H1 (cell line): ENCODE measurements at regions not wholly inside any gene's neighbourhood (a gene's known extent, or its start where the extent isn't known, plus 50 kb on each side); places are given as distances from the start of the nearest gene placed in this dataset.

Source experiments
- CTCF ChIA-PET: fragments of 300-600 bp; sonication (Branson Sonifier 250); formaldehyde crosslinking; loops from one replicate; lab custom pipeline; 2021; ENCODE audit not compliant: partially characterized antibody; lab: Charles Lee
- POLR2A ChIA-PET: fragments of 300-600 bp; sonication (Branson Sonifier 250); formaldehyde crosslinking; loops from one replicate; lab custom pipeline; 2021; ENCODE audit warnings: inconsistent platforms; ENCODE audit not compliant: partially characterized antibody; lab: Charles Lee
- DNase-seq, 2 experiments: peaks; one replicate each; pipeline versions ENCODE4 v3.0.0 to v3.0.0-alpha.2; 2010 to 2022; ENCODE audit warnings: low spot score in 2 of 2, low read depth in 1 of 2, mixed read lengths in 1 of 2
- FAIRE-seq: peaks from 2 replicates; lab custom pipeline; 2011; peaks lifted over from hg19 to GRCh38; lab: Jason Lieb, UNC
- H2AFZ ChIP-seq: 2 replicates; pipeline ENCODE4 v1.8.1; 2012; ENCODE audit warnings: low read length, inconsistent platforms
- H2AK5ac ChIP-seq: 2 replicates; pipeline ENCODE4 v1.6.1; 2013; ENCODE audit warnings: low read depth, low read length
- H2BK120ac ChIP-seq: replicated peaks from 2 replicates; pipeline ENCODE3; 2013; ENCODE audit warnings: low read depth, low read length, inconsistent platforms
- H2BK12ac ChIP-seq: 2 replicates; pipeline ENCODE4 v1.6.1; 2013; ENCODE audit warnings: low read depth, low read length
- H2BK15ac ChIP-seq: 2 replicates; pipeline ENCODE4 v1.6.1; 2013; ENCODE audit warnings: low read length
- H2BK20ac ChIP-seq: 2 replicates; pipeline ENCODE4 v1.6.1; 2013; ENCODE audit warnings: low read length
- H2BK5ac ChIP-seq: 2 replicates; pipeline ENCODE4 v1.6.1; 2013; ENCODE audit warnings: low read depth, low read length
- H3K14ac ChIP-seq: 2 replicates; pipeline ENCODE4 v1.6.1; 2013; ENCODE audit warnings: inconsistent platforms; ENCODE audit not compliant: insufficient read length
- H3K18ac ChIP-seq: 2 replicates; pipeline ENCODE4 v1.6.1; 2013; ENCODE audit warnings: low read length; ENCODE audit errors: extremely low read depth
- H3K23ac ChIP-seq: 2 replicates; pipeline ENCODE4 v1.6.1; 2013; ENCODE audit warnings: inconsistent platforms; ENCODE audit not compliant: insufficient read length
- H3K23me2 ChIP-seq: 2 replicates; pipeline ENCODE4 v1.6.1; 2013; ENCODE audit warnings: low read depth, low read length
- H3K27ac ChIP-seq: 2 replicates; pipeline ENCODE4 v1.6.1; 2011; ENCODE audit warnings: low read depth, low read length, inconsistent platforms
- H3K27me3 ChIP-seq, 4 experiments: replicated peaks in 1 of 4; 1 replicate in 1 of 4; 2 replicates in 3 of 4; pipeline versions ENCODE4 v1.6.1 to v1.8.1; 2011 to 2013; ENCODE audit warnings: low read length in 3 of 4, mild to moderate bottlenecking in 3 of 4, inconsistent platforms in 2 of 4, mixed read lengths in 2 of 4, moderate library complexity in 1 of 4; ENCODE audit not compliant: control insufficient read depth in 3 of 4, insufficient read depth in 3 of 4; ENCODE audit errors: extremely low read depth in 1 of 4
- H3K36me3 ChIP-seq, 4 experiments: 2 replicates each; pipeline versions ENCODE4 v1.6.1 to v1.8.1; 2011 to 2013; ENCODE audit warnings: mild to moderate bottlenecking in 4 of 4, low read length in 3 of 4, moderate library complexity in 2 of 4, control low read depth in 1 of 4, inconsistent platforms in 1 of 4; ENCODE audit not compliant: insufficient read depth in 4 of 4, control insufficient read depth in 2 of 4
- H3K4ac ChIP-seq: replicated peaks from 2 replicates; pipeline ENCODE3; 2013; ENCODE audit warnings: low read length, low read depth, mixed read lengths, inconsistent platforms; ENCODE audit not compliant: insufficient read length
- H3K4me1 ChIP-seq, 4 experiments: replicated peaks in 1 of 4; 1 replicate in 1 of 4; 2 replicates in 3 of 4; pipeline versions ENCODE4 v1.6.1 to v1.8.1; 2011 to 2013; ENCODE audit warnings: low read length in 3 of 4, inconsistent platforms in 2 of 4, mixed read lengths in 1 of 4; ENCODE audit not compliant: insufficient read depth in 4 of 4, control insufficient read depth in 3 of 4
- H3K4me2 ChIP-seq, 2 experiments: 2 replicates each; pipeline versions ENCODE4 v1.6.1 to v1.8.1; 2011 to 2013; ENCODE audit warnings: low read depth in 2 of 2, low read length in 2 of 2, control low read depth in 1 of 2, inconsistent platforms in 1 of 2, mild to moderate bottlenecking in 1 of 2; ENCODE audit not compliant: insufficient read depth in 1 of 2
- H3K4me3 ChIP-seq, 4 experiments: fragments of 200-600, 300-600 bp in 1 of 4; sonication (generic), shearing (Covaris generic), sonication (Bioruptor Twin) in 1 of 4; 2 replicates each; pipeline versions ENCODE4 v1.5.1 to v1.8.1; 2011 to 2016; ENCODE audit warnings: low read length in 4 of 4, low read depth in 3 of 4, control low read depth in 2 of 4, inconsistent platforms in 2 of 4, mild to moderate bottlenecking in 2 of 4, mixed read lengths in 1 of 4, moderate library complexity in 1 of 4; ENCODE audit not compliant: insufficient read depth in 2 of 4; ENCODE audit errors: extremely low read depth in 1 of 4
- H3K56ac ChIP-seq: replicated peaks from 2 replicates; pipeline ENCODE3; 2013; ENCODE audit warnings: low read depth, mild to moderate bottlenecking, mixed read lengths, low read length, inconsistent platforms; ENCODE audit not compliant: insufficient read length
- H3K79me1 ChIP-seq: 2 replicates; pipeline ENCODE4 v1.6.1; 2013; ENCODE audit warnings: low read depth, low read length, control low read depth
- H3K79me2 ChIP-seq, 2 experiments: 2 replicates each; pipeline versions ENCODE4 v1.6.1 to v1.8.1; 2012 to 2013; ENCODE audit warnings: low read length in 2 of 2, mild to moderate bottlenecking in 2 of 2, inconsistent platforms in 1 of 2; ENCODE audit not compliant: insufficient read depth in 2 of 2, control insufficient read depth in 1 of 2
- H3K9ac ChIP-seq, 4 experiments: replicated peaks in 1 of 4; 1 replicate in 1 of 4; 2 replicates in 3 of 4; pipeline versions ENCODE4 v1.6.1 to v1.8.1; 2011 to 2013; ENCODE audit warnings: low read depth in 3 of 4, low read length in 3 of 4, control low read depth in 2 of 4, mild to moderate bottlenecking in 2 of 4, moderate library complexity in 2 of 4, inconsistent platforms in 1 of 4; ENCODE audit errors: extremely low read depth in 1 of 4
- H3K9me3 ChIP-seq, 2 experiments: 2 replicates each; pipeline versions ENCODE4 v1.6.1 to v1.8.1; 2012 to 2013; ENCODE audit warnings: mild to moderate bottlenecking in 2 of 2, moderate library complexity in 2 of 2, control low read depth in 1 of 2, inconsistent platforms in 1 of 2, low read depth in 1 of 2, low read length in 1 of 2, mixed read lengths in 1 of 2; ENCODE audit not compliant: insufficient read depth in 2 of 2
- H4K20me1 ChIP-seq, 2 experiments: replicated peaks in 1 of 2; 2 replicates each; pipeline versions ENCODE3 to v1.8.1; 2011 to 2013; ENCODE audit warnings: inconsistent platforms in 2 of 2, low read length in 2 of 2, mild to moderate bottlenecking in 1 of 2; ENCODE audit not compliant: insufficient read depth in 2 of 2, control insufficient read depth in 1 of 2
- H4K5ac ChIP-seq: 2 replicates; pipeline ENCODE4 v1.6.1; 2013; ENCODE audit warnings: low read length, low read depth, mixed read lengths, inconsistent platforms; ENCODE audit not compliant: insufficient read length
- H4K8ac ChIP-seq: 2 replicates; pipeline ENCODE4 v1.8.0; 2013; ENCODE audit warnings: mild to moderate bottlenecking, moderate library complexity, low read length, inconsistent platforms; ENCODE audit not compliant: insufficient read depth; ENCODE audit errors: extremely low read depth
- H4K91ac ChIP-seq: replicated peaks from 2 replicates; pipeline ENCODE3; 2013; ENCODE audit warnings: low read length, mixed read lengths, inconsistent platforms; ENCODE audit not compliant: insufficient read length
- BACH1 ChIP-seq: IDR thresholded peaks from 2 replicates; pipeline ENCODE4 v1.6.1; 2012; ENCODE audit warnings: low read length, improper control_type of control experiment
- BCL11A ChIP-seq, 2 experiments: IDR thresholded peaks; one replicate each; pipeline ENCODE4 v1.6.1; 2011; ENCODE audit warnings: low read depth in 2 of 2, low read length in 2 of 2, mild to moderate bottlenecking in 2 of 2
- CHD1 ChIP-seq: IDR thresholded peaks from 2 replicates; pipeline ENCODE4 v1.6.1; 2012; ENCODE audit warnings: low read depth, low read length, improper control_type of control experiment
- EGR1 ChIP-seq: IDR thresholded peaks from 2 replicates; pipeline ENCODE4 v1.6.1; 2011; ENCODE audit warnings: low read depth, low read length, borderline replicate concordance
- EP300 ChIP-seq, 2 experiments: IDR thresholded peaks; 1 replicate in 1 of 2; 2 replicates in 1 of 2; pipeline ENCODE4 v1.6.1; 2011 to 2012; ENCODE audit warnings: low read depth in 2 of 2, low read length in 2 of 2, mild to moderate bottlenecking in 2 of 2, borderline replicate concordance in 1 of 2, inconsistent platforms in 1 of 2, moderate library complexity in 1 of 2
- HDAC6 ChIP-seq: IDR thresholded peaks from one replicate; pipeline ENCODE4 v1.7.1; 2012; ENCODE audit warnings: low read depth, mild to moderate bottlenecking, inconsistent platforms, low read length, moderate library complexity
- JUND ChIP-seq: IDR thresholded peaks from 2 replicates; pipeline ENCODE4 v1.6.1; 2011; ENCODE audit warnings: mild to moderate bottlenecking, improper control_type of control experiment, low read length
- MAFK ChIP-seq: IDR thresholded peaks from 2 replicates; pipeline ENCODE4 v1.6.1; 2012; ENCODE audit warnings: low read depth, mild to moderate bottlenecking, improper control_type of control experiment, low read length
- NANOG ChIP-seq: IDR thresholded peaks from 2 replicates; pipeline ENCODE4 v1.6.1; 2011; ENCODE audit warnings: low read length, low read depth, mild to moderate bottlenecking, inconsistent platforms; ENCODE audit not compliant: insufficient read depth, poor library complexity, severe bottlenecking
- POLR2A ChIP-seq, 2 experiments: IDR thresholded peaks; 1 replicate in 1 of 2; 2 replicates in 1 of 2; pipeline ENCODE4 v1.6.1; 2011; ENCODE audit warnings: low read depth in 2 of 2, low read length in 2 of 2, mild to moderate bottlenecking in 2 of 2; ENCODE audit errors: control extremely low read depth in 1 of 2
- POLR2AphosphoS5 ChIP-seq: IDR thresholded peaks from 2 replicates; pipeline ENCODE4 v1.6.1; 2011; ENCODE audit warnings: low read depth, low read length
- RFX5 ChIP-seq: IDR thresholded peaks from 2 replicates; pipeline ENCODE4 v1.6.1; 2011; ENCODE audit warnings: low read depth, low read length, improper control_type of control experiment, borderline replicate concordance
- RNF2 ChIP-seq: fragments of 200-900, 300-1000 bp; sonication (generic); IDR thresholded peaks from 2 replicates; pipeline ENCODE4 v1.7.1; 2016; ENCODE audit warnings: borderline replicate concordance, low read depth, mild to moderate bottlenecking, antibody characterized with exemption, low read length; ENCODE audit not compliant: poor library complexity, severe bottlenecking; ENCODE audit errors: missing control alignments
- SP4 ChIP-seq: IDR thresholded peaks from 2 replicates; pipeline ENCODE4 v1.6.1; 2012; ENCODE audit warnings: low read length, inconsistent platforms
- SUZ12 ChIP-seq: fragments of 200-600 bp; sonication (generic); IDR thresholded peaks from 2 replicates; pipeline ENCODE4 v1.6.1; 2012; ENCODE audit warnings: mild to moderate bottlenecking, inconsistent platforms, low read length, moderate library complexity, mixed read lengths
- TCF12 ChIP-seq: IDR thresholded peaks from 2 replicates; pipeline ENCODE4 v1.6.1; 2011; ENCODE audit warnings: low read depth, mild to moderate bottlenecking, low read length
- WGBS, 2 experiments: shearing (Covaris generic) in 1 of 2; methylation state at CpG; one replicate each; pipeline versions ENCODE4 v1.1.6 to v1.1.7; 2013 to 2015; ENCODE audit warnings: low lambda C conversion rate in 2 of 2, mixed read lengths in 2 of 2, inconsistent platforms in 1 of 2, low coverage in 1 of 2, missing lambda C conversion rate in 1 of 2; ENCODE audit not compliant: insufficient replicate concordance in 2 of 2, insufficient coverage in 1 of 2, insufficient read length in 1 of 2; ENCODE audit errors: extremely low coverage in 1 of 2, missing lambda C conversion rate in 1 of 2; 5-methylcytosine and 5-hydroxymethylcytosine counted together

DNA sequence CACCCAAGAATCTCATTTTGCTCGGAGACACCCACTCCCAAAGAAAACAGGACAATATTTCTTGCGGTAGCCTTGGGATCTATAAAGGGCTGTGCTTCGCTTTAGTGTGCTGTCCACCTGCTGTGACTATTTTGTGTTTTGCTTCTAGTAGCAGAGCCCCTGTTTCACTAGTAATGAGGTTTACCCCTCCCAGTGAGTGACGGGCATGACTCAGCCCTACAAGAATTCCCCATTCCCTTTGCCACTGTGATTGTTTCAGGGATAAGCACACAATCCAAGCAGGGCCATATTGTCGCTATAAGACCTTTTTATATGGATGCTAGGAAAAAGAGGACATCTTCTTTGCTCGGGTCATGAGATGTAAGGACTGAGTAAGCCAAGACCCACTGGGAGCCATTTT, 62.5 kb upstream of the FOXB1 start:
- Histone ChIP-seq H4K8ac (no peak overlapping the region), H3K14ac (no peak overlapping the region), H3K9me3 (no peaks in the 10 kb centered on the region), H2BK5ac (no peak overlapping the region), H3K56ac (no peak overlapping the region), H3K4ac (no peak overlapping the region), H3K27me3 (no peaks in the 10 kb centered on the region), H3K9ac (no peak overlapping the region), H3K27ac (no peak overlapping the region), H3K79me2 (no peaks in the 10 kb centered on the region), H3K4me2 (no peak overlapping the region; a peak in 1 of 4 replicates), H4K5ac (no peak overlapping the region), H2BK12ac (no peak overlapping the region), H3K79me1 (no peaks in the 10 kb centered on the region), H3K23me2 (no peaks in the 10 kb centered on the region), H3K36me3 (no peaks in the 10 kb centered on the region), H2BK120ac (no peak overlapping the region), H3K4me1 (peaks cover 0 to 9% (median 4%) of the 10 kb centered on the region in 4 experiments; a peak in 5 of 7 replicates), H2BK20ac (no peak overlapping the region), H3K4me3 (no peak overlapping the region), H2BK15ac (no peak overlapping the region), H2AK5ac (no peak overlapping the region), H4K91ac (no peak overlapping the region), H4K20me1 (no peaks in the 10 kb centered on the region), H2AFZ (no peak overlapping the region), H3K23ac (no peak overlapping the region), H3K18ac (no peak overlapping the region)
- ChIA-PET POLR2A (no interaction called here), CTCF (interaction anchor here (0.8 to 3.8 kb wide), 4 partner anchors 24 to 190 kb away, joined by 3 to 12 read pairs (median 4); no protein-coding TSS in a partner anchor)
- FAIRE-seq, result peak; percentile 42
- 64% methylated on average over 6 of the region's 6 CpGs; no CpG with 5 or more reads in 1 of the 2 experiments for whole genome bisulfite sequencing, 2 experiments
- DNase-seq, result no peak
- no peak for TF ChIP-seq EGR1
- TF ChIP-seq BACH1, result peak; percentile 26; the same call in 1 of the 2 replicates
- no peak for TF ChIP-seq RFX5
- no peak for TF ChIP-seq SP4
- peak; percentile 85 for TF ChIP-seq JUND
- no peak for TF ChIP-seq BCL11A (IDR thresholded peaks at IDR 0.05; ENCODE audit: low read depth in 2 of 2, low read length in 2 of 2)
- TF ChIP-seq SUZ12, result no peak
- TF ChIP-seq CHD1, result no peak
- TF ChIP-seq POLR2A (IDR thresholded peaks at IDR 0.05; ENCODE audit: control extremely low read depth in 1 of 2, low read depth in 2 of 2, low read length in 2 of 2), result no peak
- peak; percentile 54; the same call in 1 of the 2 replicates for TF ChIP-seq MAFK
- TF ChIP-seq POLR2AphosphoS5, result no peak
- TF ChIP-seq HDAC6, result no peak
- TF ChIP-seq EP300 (IDR thresholded peaks at IDR 0.05; ENCODE audit: borderline replicate concordance in 1 of 2, low read depth in 2 of 2, low read length in 2 of 2), result no peak
- no peak for TF ChIP-seq NANOG
- TF ChIP-seq RNF2, result no peak
- TF ChIP-seq TCF12, result no peak
